HG03175 (cell line): ENCODE measurements at regions not wholly inside any gene's neighbourhood (a gene's known extent, or its start where the extent isn't known, plus 50 kb on each side); places are given as distances from the start of the nearest gene placed in this dataset.

Experiments
- ATAC-seq: cut with Tn5 transposase; IDR thresholded peaks from one replicate; pipeline ENCODE4 v1.9.1; 2021; ENCODE audit warnings: mild to moderate bottlenecking, moderate library complexity; ENCODE audit not compliant: unreplicated experiment

DNA sequence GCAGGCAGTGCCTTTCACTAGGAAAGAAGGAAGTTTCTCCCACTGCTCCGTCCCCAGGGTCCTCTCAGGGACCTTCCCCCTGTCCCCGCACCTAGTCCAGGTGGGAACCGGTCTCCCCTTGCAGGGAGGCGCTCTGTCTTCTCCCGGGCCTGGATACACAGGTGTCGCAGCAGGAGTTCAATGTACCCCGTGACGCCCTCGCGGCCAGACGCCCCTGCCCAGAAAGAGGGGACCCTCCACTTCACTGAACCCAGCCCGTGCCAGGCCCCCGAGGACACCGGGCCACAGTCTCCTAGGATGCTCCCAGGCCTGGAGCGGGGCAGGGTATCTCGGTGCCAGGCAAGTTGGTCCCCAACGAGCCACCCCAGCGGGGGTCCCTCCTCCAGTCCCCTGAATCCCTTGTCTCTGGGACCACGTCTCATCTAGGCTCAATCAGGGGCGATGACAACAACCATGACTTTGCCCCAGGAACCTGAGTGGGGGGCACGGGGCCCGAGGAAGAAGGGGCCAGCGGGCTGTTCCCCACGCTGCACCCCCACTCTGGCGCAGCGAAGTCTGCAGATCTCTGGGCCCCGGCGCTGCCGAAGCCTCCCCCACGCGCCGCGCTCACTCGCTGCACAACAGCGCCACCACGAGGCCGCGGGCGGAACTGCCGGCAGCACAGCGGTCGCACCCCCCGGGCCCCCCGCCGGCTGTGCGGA is 103.0 kb downstream of the EDN3 start:
- no peak for ATAC-seq

DNA sequence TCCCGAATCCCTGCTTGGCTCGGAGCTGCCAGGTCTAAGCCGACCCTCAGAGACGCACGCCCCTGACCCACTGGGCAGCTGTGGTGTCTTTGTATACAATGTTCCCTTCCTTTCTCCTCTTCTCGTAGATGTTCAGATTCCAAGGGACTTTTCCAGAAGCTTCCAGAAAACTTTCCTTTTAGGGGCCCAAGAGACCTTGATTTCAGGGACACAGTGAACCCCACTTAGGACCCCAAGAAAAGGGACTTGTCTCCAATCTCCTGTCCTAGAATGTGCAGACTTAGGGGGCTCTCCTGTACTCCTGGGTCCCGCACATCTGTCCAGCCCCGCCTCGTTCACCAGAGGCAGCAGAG is 103.5 kb downstream of the EDN3 start:
- no peak for ATAC-seq

DNA sequence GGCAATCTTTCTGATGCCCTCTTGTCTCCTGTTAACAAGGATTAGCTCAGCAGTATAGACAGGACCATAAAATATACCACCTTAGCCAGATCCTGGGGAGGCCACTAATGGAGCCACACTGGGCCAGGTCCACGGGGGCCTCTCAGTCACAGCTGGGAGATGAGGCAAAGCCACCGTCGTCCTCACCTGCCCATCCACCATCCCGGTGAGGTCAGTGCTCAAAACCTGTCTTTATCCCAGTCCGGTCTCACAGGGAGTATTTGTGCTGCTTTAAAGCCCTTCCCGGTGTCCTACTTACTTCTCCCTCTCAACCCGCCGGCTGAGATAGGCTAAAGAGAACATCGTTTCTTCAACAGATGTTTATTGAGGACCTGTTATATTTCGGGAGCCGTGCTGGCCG is 104.3 kb downstream of the EDN3 start:
- no peak for ATAC-seq

DNA sequence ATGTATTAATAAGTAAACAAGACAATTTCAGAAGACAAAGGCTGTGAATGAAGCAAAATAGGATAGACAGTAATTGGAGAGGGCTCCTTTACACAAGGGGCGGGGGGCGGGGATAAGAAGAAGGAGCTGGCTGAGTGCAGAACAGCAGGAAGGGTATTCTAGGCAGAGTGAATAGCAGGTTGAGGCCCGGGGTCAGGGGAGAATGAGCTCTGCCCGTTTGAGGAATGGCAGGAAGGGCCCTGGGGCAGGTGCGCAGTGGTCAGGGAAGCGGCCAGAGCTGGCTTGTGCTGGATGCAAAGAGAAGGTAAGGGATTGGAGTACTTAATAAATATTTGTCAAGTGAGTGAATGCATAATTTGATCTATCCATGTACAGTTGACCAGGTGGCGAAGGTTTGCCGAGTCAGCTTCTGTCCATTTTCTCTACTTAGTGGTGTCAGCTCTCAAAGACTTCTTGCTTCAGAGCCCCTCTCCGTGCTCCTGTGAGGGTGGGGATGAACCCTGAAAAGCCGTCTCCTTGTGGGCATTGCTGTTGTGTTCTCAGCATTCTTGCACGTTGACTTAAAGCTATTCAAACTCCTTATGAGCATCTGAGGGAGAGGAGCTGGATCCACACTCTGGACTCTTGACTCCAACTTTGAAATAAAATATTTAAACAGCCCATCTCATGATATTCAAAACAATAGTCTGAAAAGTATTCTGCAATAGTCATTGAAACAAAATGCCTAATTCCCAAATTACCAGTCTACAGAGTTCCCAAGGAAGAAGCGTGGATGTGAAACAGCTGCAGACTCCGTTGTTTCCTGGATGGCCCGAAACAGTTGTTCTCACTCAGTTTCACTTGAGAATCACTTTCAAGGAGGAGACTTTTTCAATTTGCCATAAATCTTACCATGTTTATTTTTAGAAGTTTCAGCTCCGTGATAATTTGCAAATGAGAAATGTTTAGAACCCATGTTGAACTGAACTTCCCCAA is 105.1 kb downstream of the EDN3 start:
- ATAC-seq = no peak

DNA sequence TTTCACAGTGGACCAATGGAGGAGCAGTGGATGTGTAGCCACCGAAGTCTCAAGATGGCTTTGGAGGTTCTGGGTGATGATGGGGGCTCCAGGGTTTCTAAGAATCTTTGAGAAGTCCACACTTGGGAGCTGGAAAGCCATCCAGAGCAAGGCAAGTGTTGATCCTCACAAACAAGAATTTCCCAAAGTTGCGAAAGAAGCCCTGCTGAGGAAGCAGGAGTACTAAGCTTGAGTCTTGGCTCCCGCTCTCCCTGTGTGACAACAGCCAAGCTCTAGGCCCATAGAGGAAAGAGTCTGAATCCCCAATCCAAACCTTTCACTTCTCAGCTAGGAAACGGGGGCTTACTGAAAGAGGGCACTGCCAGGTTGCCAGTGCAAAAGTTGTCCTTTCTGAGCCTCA is 106.0 kb downstream of the EDN3 start:
- no peak for ATAC-seq

DNA sequence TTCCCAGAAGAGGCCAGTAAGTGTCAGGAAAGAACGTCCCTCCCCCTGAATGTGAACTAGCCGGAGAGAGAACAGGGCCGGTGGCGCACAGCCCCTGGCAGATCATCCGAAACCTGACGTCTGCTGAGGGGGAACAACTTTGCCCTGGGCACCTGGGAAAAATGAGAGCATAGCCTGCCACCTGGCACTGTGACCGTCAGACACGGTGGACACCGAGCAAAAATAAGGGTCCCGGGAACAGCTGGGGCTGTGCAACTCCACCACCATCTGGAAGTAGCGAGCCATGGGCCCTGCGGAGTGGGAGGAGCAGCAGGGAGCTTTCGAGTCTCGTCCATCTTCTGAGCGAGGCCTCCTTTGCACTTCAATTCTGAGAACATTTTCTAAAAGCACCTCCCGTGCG is 110.8 kb downstream of the EDN3 start:
- ATAC-seq = no peak

DNA sequence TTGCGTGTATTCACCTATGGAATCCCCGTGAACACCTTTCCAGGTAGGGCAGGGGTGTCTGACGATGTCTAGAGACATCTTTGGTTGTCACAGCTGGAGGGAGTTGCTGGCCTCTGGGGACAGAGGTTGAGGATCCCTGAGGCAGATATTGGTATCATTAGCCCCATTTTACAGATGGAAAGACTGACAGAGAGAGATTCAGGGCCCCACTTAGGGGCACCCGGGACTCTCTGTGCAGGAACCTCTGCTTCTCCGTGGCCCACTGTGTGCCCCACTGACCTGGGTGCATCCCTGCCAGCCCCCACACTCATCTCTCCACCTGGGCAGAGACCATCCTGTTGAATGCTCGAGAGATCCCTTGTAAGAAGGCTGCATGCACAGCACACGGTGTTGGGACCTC is 111.2 kb downstream of the EDN3 start:
- no peak for ATAC-seq

DNA sequence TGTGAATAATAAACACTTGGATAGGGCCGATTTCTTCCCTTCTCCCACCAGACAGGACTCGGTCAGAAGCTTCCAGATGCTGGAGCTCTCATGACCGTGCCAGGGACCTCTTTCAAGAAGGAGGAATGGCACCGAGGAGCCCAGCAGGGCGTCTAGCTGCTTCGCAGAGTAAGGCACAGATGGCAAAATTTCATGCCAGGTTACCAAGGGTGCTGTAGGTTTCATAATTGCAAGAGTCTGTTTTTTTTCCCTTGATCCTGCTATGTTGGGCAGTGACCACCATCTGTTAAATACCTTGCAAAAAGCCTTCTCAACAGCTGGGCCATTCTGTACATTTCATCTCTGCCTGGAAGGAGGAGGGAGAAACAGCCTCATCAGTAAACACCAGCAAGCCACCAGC is 111.8 kb downstream of the EDN3 start:
- no peak for ATAC-seq

DNA sequence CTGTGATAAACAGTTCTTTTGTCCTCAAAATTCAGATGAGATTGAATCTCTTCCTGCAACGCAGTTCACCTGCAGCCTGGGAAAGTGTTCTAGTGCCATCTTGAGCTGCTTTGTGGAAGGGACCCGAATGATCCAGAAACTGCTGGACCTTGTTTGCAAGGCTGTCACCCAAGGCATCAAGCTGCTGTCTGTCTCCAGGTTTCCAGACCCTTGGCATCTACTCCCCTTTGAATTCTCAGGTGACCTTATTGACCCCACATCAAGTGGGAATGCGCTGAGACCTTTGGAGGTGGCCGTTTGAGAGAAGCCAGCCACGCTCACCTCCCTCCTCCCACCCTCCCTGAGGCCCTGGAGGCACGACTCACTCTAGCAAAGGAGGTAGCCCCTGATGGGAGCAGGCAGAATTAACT is 112.5 kb downstream of the EDN3 start:
- no peak for ATAC-seq

DNA sequence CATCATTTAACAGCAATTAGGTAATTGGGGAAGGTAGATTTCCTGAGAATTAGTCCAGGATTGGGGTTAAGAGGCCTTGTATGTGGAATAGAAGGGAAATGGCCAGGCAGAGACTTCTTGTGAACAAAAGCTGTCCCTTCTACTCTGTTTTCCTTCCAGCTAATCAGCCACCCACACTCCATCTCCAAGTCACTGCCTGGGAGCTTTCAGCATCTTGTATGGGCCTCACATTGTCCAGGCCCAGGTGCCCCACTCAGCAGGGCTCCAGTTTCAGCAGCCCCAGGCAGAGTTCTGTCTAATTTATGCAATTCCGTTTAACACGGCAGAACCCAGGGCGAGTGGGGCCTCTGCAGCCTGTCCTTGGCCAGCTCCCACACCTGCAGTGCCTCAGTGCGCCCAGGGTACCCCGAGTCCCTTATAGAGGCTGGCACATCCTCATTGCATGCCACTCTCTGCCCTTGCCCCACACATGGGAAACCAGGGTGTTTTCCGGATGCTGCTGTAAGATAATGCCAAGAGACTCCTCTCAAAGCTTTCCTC is 113.0 kb downstream of the EDN3 start:
- ATAC-seq = no peak

DNA sequence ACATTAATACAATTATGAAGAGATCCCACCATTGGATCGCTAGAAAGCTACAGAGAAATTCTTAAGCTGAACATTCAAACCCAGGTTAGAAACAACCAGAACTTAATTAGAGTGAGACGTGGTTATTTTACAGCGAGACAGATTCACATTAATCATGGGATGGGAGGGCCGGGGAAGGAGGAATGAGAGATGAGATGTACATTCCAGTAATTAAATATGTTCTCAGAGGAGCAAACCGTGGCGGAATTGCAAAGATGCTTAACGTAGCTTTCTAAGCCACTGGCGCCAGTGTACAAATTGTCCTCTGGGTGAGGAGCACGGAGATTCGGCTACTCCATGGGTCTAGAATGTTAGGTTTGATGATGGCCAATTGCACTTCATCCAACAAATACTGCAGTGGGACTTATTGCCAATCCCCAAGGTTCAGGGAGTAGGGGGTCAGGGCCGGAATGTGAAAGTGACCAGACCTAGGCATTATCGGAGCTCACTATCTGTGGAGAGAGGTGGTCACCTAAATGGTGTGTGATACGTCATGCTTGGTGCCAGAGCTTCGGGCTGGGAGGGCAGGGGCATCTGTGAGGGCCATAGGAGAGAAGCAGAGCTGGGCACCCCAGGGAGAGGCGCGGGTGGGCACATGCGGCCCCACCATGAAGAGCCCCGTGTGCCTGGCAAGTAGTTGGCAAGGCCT is 114.7 kb downstream of the EDN3 start:
- no peak for ATAC-seq

DNA sequence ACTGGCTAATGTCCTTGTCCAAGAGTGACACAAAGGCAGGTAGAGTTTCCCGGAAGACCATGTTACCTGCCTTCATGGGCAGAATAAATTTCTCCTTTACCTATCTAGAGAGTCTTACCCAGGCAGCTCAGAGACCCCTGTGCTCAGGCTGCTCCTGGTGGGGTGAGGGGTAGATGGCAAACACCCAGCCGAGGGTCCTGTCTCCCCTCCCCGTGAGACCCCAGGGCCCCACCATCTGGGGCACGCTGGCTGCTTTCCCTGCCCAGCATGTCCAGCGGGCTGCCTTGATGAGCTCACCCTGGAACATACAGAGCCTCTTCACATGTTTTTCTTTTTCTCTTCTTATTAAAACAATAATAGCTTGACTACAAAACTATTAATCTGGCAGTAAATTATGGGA is 116.5 kb downstream of the EDN3 start:
- ATAC-seq = no peak

DNA sequence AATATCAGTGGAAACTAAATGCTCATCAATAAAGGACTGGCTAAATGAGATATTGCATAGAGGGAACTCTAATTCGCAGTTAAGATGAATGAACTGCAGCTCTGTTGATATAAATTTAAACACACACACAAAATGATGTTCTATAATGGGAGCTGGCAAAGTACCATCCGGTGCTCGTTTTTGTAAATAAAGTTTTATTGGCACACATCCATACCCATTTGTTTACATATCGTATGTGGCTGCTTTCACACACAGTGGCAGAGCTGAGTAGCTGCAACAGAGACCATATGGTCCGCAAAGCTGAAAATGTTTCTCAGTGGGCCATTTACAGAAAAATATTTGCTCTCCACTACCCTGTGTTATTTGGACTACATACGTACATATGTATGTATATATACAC is 120.7 kb downstream of the EDN3 start:
- ATAC-seq = no peak

DNA sequence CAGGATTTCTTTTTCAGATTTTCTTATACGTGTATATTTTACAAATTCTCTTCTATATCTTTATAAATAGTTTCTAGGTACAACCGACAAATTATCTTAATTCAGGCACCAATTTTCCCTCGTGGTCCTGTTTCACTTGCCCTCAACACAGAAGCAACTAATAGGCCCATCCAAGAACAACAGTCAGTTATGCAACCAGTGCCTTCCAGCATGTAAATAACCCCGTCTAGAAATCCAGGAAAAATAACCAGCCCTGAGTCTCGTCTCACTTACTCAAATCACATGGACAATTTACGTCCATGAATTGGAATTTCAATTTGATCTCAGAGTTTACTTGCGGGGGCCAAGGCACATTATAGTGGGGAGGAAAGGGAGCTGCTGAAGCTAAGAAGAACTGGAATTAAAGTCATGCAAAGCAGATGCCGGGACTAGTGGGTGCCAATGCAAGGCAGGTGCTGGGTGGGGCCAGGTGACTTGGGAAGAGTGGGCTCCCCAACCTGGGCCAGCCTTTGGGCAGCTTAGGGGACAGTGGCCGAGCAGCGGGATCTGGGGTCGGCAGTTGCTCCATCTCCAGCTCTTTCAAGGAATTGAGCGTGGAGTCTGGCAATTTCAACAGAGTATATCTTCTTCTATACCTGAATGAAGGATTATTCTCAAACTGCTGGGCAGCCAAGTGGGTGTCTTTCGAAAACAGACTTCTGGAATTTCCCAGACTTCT is 121.7 kb downstream of the EDN3 start:
- ATAC-seq = no peak

DNA sequence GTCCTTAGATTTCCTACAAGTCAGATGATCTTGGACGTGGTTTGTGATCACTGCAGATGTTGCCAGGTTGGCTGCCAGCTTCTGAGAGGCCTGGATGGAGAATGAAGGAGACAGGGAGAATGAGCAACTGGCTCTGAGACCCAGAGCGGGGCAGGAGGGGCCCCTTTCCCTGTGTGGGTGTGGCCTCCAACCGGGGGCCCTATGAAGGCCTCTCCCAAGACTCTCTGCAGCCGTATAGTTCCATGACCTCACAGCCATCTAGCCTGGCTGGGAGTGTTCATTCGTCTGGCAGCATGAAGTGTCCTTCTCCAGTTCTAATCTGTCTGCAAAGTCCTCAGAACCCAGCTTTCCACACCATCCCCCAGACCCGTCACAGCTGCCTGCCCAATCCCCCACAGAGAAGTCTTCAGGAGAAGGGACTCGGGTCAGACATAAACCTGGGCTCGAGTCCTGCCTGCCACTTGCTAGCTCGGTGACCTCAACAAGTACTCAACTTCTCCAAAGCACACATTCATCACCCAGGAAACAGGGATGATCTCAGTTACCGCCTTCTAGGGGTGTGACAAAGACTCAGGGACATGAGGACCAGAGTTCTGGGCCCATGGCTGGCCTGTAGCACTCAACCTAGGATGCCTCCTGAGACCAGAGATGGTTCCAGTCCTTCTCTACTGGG is 122.6 kb downstream of the EDN3 start:
- no peak for ATAC-seq

DNA sequence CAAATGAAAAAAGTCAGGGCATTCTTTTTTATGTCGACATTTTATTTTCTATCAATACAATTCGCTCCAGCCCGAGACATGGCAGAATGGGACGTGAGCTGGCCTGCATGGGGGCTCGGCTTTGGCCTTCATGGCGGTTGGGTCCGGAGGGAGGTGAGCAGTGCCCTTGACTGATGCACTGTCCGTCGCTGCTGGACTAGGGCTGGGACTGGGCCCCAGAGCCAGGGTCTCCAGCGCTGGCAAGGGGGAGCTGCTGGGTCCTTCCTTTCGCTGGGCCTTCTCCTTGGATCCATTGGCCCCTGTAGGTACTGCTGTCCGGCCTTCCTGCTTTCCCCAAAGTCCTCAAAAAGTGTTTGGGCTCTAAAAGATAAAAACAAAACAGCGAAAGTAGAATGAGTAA is 124.6 kb downstream of the EDN3 start:
- ATAC-seq = no peak

DNA sequence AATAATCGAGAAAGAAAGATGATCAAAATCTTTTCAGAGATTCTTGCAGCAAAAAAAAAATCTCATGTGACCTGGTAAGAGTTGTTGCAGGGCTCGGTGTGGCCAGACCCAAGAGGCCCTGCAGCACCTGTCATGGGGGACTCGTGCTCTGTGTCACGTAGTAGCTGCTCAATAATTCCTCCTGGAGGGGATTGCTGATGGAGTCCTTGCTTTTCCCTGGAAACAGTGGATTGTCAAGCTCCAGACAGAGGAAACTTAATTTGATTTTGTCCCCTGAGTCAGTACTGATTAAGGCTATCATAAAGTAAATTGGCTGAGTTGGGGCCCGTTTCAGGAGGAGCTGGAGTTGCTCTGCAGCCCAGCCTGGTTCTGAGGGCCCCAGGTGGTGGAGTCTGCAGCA is 125.2 kb downstream of the EDN3 start:
- no peak for ATAC-seq

DNA sequence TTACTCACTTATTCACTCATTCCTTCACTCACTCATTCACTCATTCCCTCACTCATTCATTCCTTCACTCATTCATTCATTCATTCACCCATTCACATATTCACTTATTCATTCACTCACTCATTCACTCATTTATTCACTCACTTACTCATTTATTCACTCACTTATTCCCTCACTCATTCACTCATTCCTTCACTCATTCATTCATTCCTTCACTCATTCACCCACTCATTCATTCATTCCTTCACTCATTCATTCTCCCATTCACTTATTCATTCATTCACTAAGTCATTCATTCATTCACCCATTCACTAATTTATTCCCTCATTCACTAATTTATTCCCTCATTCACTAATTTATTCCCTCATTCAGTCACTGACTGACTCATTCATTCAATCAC is 127.6 kb downstream of the EDN3 start:
- ATAC-seq = no peak

DNA sequence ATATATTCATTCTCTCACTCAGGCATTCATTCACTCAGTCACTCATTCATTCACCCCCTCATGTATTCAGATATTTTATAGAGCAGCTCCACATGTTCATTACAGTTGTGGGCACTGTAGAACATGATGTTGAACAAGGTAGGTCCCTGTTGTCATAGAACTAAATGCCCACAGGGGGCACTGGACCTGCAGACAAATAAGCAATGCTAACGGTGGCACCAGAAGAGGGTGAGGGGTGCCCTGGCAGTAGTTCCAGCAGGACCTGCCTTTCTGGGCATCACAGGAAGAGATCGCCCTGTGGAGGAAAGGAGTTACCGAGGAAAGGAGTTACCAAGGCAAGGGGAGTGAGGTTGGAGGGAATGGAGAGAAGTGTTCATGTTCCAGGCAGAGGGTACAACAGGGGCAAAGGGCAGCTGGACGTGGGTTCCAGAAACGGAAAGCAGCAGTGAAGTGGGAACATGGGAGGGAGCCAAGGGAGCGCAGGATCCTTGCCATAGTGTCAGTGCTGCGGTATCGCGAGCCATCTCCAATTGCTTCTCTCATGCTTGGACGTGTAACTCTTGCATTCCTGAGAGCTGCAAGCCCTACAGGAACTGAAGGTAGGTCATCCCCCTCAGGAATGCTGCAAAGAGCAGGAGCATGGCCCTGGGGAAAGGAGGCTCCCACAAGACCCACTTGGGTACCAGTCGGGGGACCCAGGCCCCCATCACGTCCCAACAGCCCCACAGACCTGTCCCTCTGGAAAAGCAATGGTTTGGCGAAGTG is 128.2 kb downstream of the EDN3 start:
- no peak for ATAC-seq

DNA sequence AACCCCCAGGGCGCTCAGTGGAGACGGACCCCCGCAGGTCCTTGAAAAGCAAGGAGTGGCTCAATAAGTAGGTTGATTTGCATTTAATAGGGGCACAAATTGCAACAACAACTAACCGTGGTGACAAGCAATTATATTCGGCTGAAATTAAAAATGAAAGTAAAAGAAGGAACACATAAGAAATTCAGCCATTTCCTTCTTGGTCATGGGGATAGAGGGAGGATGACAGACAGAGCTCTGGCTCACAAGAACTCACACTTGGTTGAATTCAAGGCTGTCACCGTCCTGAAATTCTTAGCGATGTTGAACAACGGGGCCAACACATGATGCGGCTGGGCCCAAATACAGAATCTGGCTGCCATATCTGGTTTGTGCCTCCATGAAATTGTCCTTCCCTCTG is 129.0 kb downstream of the EDN3 start:
- no peak for ATAC-seq
